A673 (cell line): ENCODE measurements at regions not wholly inside any gene's neighbourhood (a gene's known extent, or its start where the extent isn't known, plus 50 kb on each side); places are given as distances from the start of the nearest gene placed in this dataset.

ENCODE experiments used
- BruUV-seq: library from RNA; stranded (reverse); fragments of 400-500 nt; replicated peaks from 2 replicates; lab custom pipeline; 2021; lab: Mats Ljungman, UMichigan
- CTCF ChIA-PET: fragments of 300-600 bp; sonication (Branson Sonifier 250); formaldehyde crosslinking; loops from one replicate; lab custom pipeline; 2022; ENCODE audit warnings: antibody characterized with exemption; lab: Charles Lee
- POLR2A ChIA-PET: fragments of 300-600 bp; sonication (Branson Sonifier 250); formaldehyde crosslinking; loops from one replicate; lab custom pipeline; 2022; ENCODE audit warnings: antibody characterized with exemption; ENCODE audit not compliant: low non-redundant PET; lab: Charles Lee
- DNase-seq: peaks from one replicate; pipeline ENCODE4 v3.0.0-alpha.2; 2015; ENCODE audit warnings: low spot score
- H3K27ac ChIP-seq: fragments of 200-600 bp; sonication (generic); 2 replicates; pipeline ENCODE4 v1.5.1; 2016; ENCODE audit warnings: mixed run types, low read depth, mild to moderate bottlenecking, mixed read lengths, antibody characterized with exemption, low read length; ENCODE audit not compliant: poor library complexity, severe bottlenecking
- H3K27me3 ChIP-seq: fragments of 200-600 bp; sonication (generic); replicated peaks from 2 replicates; pipeline ENCODE4 v1.6.1; 2017; ENCODE audit warnings: mixed run types, low read depth, mild to moderate bottlenecking, mixed read lengths, antibody characterized with exemption, low read length; ENCODE audit not compliant: insufficient read depth, poor library complexity
- H3K36me3 ChIP-seq: fragments of 200-600 bp; sonication (generic); 2 replicates; pipeline ENCODE4 v1.6.1; 2016; ENCODE audit warnings: mixed run types, mild to moderate bottlenecking, mixed read lengths, antibody characterized with exemption, low read length; ENCODE audit not compliant: insufficient read depth, poor library complexity, severe bottlenecking
- H3K4me1 ChIP-seq: fragments of 200-600 bp; sonication (generic); 2 replicates; pipeline ENCODE4 v1.6.1; 2017; ENCODE audit warnings: mixed run types, mild to moderate bottlenecking, mixed read lengths, antibody characterized with exemption, low read length; ENCODE audit not compliant: insufficient read depth, poor library complexity, severe bottlenecking
- H3K4me3 ChIP-seq: fragments of 200-600 bp; sonication (generic); 2 replicates; pipeline ENCODE4 v1.5.1; 2016; ENCODE audit warnings: low read depth, mixed run types, mild to moderate bottlenecking, mixed read lengths, low read length; ENCODE audit not compliant: poor library complexity, severe bottlenecking
- H3K9me3 ChIP-seq: fragments of 200-600 bp; sonication (generic); 2 replicates; pipeline ENCODE4 v1.6.1; 2016; ENCODE audit warnings: mixed run types, low read depth, mild to moderate bottlenecking, mixed read lengths, antibody characterized with exemption, low read length; ENCODE audit not compliant: poor library complexity, severe bottlenecking
- EZH2 ChIP-seq: fragments of 200-600 bp; sonication (generic); IDR thresholded peaks from 2 replicates; pipeline ENCODE4 v1.6.1; 2017; ENCODE audit warnings: borderline replicate concordance, low read depth, mild to moderate bottlenecking, mixed read lengths, antibody characterized with exemption, low read length; ENCODE audit not compliant: poor library complexity, severe bottlenecking
- intact Hi-C: fragments of 100-400 bp; cut with micrococcal nuclease; formaldehyde crosslinking; loops from one replicate; pipeline ENCODE4 v1.10.0; 2022; ENCODE audit not compliant: unreplicated experiment
- TF ChIP-seq, protein P1 (sequence below): fragments of 300-800, 200-600 bp; sonication (generic); conservative IDR thresholded peaks from 2 replicates; pipeline ENCODE4 v1.5.1; 2017; ENCODE audit warnings: low read depth, mild to moderate bottlenecking, antibody characterized with exemption, low read length, moderate library complexity, mixed read lengths

GRCh38 chr14:54148251-54148650 is 191.6 kb upstream of the BMP4 start:
- no peak overlapping the region for H3K27ac ChIP-seq
- no TSS peak for BruUV-seq
- peaks cover 5% of the 10 kb centered on the region for H3K4me1 ChIP-seq
- intact Hi-C loops = no loop called here
- H3K4me3 ChIP-seq = no peak overlapping the region
- no peak for TF ChIP-seq EZH2
- peaks cover 4% of the 10 kb centered on the region for H3K9me3 ChIP-seq
- ChIA-PET CTCF (no interaction called here), POLR2A (no interaction called here)
- H3K27me3 ChIP-seq = no peaks in the 10 kb centered on the region
- no peaks in the 10 kb centered on the region for H3K36me3 ChIP-seq
- no peak for DNase-seq

- peaks cover 4% of the 10 kb centered on the region for H3K9me3 ChIP-seq
- intact Hi-C loops = no loop called here
- BruUV-seq = no TSS peak
- ChIA-PET CTCF (no interaction called here), POLR2A (no interaction called here)
- H3K27me3 ChIP-seq = no peaks in the 10 kb centered on the region
- no peak overlapping the region for H3K27ac ChIP-seq
- no peaks in the 10 kb centered on the region for H3K4me1 ChIP-seq
- no peaks in the 10 kb centered on the region for H3K36me3 ChIP-seq
- no peak overlapping the region for H3K4me3 ChIP-seq
- no peak for DNase-seq
- TF ChIP-seq EZH2 = no peak
- TF ChIP-seq, protein P1, sequence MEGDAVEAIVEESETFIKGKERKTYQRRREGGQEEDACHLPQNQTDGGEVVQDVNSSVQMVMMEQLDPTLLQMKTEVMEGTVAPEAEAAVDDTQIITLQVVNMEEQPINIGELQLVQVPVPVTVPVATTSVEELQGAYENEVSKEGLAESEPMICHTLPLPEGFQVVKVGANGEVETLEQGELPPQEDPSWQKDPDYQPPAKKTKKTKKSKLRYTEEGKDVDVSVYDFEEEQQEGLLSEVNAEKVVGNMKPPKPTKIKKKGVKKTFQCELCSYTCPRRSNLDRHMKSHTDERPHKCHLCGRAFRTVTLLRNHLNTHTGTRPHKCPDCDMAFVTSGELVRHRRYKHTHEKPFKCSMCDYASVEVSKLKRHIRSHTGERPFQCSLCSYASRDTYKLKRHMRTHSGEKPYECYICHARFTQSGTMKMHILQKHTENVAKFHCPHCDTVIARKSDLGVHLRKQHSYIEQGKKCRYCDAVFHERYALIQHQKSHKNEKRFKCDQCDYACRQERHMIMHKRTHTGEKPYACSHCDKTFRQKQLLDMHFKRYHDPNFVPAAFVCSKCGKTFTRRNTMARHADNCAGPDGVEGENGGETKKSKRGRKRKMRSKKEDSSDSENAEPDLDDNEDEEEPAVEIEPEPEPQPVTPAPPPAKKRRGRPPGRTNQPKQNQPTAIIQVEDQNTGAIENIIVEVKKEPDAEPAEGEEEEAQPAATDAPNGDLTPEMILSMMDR = no peak
Observed at GRCh38 chr14:54152351-54152750, 195.7 kb upstream of the BMP4 start.

DNA sequence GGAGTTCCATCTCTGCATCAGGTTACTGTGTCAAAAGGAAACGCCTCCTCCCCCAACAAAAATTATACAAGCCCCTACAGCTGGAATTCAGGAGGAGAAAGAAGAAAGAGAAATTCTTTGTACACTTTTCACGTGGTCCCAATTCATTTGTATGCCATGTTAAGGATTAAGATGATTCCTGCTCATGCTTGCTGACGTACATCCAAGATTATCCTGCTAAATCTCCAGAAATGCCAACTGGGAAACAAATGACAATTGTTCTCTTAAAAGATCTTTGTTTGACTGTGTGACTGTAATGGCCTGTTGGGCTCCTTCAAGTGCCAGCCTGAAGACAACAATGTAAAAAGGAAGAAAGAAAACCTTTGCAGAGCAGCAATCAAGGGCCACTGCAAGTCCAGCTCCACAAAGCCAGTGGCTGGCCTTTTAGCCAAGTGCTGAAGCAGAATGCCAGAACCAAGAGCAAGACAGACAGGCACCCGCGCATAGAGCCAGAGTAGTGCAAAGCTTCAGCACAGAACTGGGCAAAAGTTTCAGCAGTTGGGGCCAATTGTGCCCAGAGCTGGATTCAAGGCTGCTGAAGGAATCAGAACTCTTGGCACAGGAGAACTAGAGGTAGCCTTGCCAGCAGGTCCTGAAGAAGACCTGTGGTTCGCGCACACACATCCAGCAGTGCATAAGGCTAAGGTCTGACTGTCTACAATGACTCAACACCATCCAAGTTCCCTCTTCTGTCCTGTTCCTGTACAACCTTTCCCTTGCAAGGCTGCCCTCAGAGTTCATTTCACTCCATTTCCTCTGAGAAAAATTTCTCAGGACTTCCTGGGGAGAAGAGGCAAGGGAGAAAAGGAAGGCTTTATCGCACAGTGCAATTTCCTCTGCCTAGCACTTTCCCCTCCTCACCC is 209.7 kb upstream of the BMP4 start:
- BruUV-seq = no TSS peak
- Histone ChIP-seq H3K4me3 (no peak overlapping the region), H3K27me3 (peaks cover 15% of the 10 kb centered on the region), H3K27ac (no peak overlapping the region), H3K36me3 (no peaks in the 10 kb centered on the region), H3K4me1 (no peaks in the 10 kb centered on the region), H3K9me3 (no peaks in the 10 kb centered on the region)
- ChIA-PET POLR2A (no interaction called here), CTCF (no interaction called here)
- DNase-seq = no peak
- no peak for TF ChIP-seq EZH2
- TF ChIP-seq, protein P1 = no peak
- intact Hi-C loops = no loop called here
